OCI-LY7 (cell line): ENCODE measurements at regions not wholly inside any gene's neighbourhood (a gene's known extent, or its start where the extent isn't known, plus 50 kb on each side); places are given as distances from the start of the nearest gene placed in this dataset.

ENCODE experiments used
- BruUV-seq: library from RNA; stranded (reverse); fragments of 400-500 nt; replicated peaks from 2 replicates; lab custom pipeline; 2021; lab: Mats Ljungman, UMichigan
- CTCF ChIA-PET: fragments of 300-600 bp; sonication (Branson Sonifier 250); formaldehyde crosslinking; loops from one replicate; lab custom pipeline; 2022; ENCODE audit warnings: antibody characterized with exemption; ENCODE audit not compliant: unreplicated experiment; lab: Charles Lee
- POLR2A ChIA-PET: fragments of 300-600 bp; sonication (Branson Sonifier 250); formaldehyde crosslinking; loops from one replicate; lab custom pipeline; 2022; ENCODE audit warnings: antibody characterized with exemption; lab: Charles Lee
- DNase-seq: peaks from one replicate; pipeline ENCODE4 v3.0.0-alpha.2; 2015; ENCODE audit warnings: low spot score
- H2AFZ ChIP-seq: fragments of 200-600 bp; sonication (generic), shearing (Covaris generic); 2 replicates; pipeline ENCODE4 v1.6.1; 2014; ENCODE audit warnings: mild to moderate bottlenecking, antibody characterized with exemption, low read length, moderate library complexity
- H3K27ac ChIP-seq: fragments of 200-600 bp; sonication (generic); 2 replicates; pipeline ENCODE4 v1.5.1; 2014; ENCODE audit warnings: mixed run types, low read depth, mild to moderate bottlenecking, moderate library complexity, low read length, inconsistent platforms; ENCODE audit not compliant: poor library complexity, severe bottlenecking
- H3K36me3 ChIP-seq: fragments of 200-600 bp; sonication (generic); 2 replicates; pipeline ENCODE4 v1.6.1; 2014; ENCODE audit warnings: mild to moderate bottlenecking, antibody characterized with exemption, low read length, moderate library complexity, mixed read lengths; ENCODE audit not compliant: insufficient read depth
- H3K4me1 ChIP-seq: fragments of 200-600 bp; sonication (generic); 2 replicates; pipeline ENCODE4 v1.5.1; 2014; ENCODE audit warnings: mild to moderate bottlenecking, low read length; ENCODE audit not compliant: insufficient read depth, poor library complexity, severe bottlenecking
- H3K4me2 ChIP-seq: fragments of 200-600 bp; sonication (generic); 2 replicates; pipeline ENCODE4 v1.6.1; 2014; ENCODE audit warnings: mild to moderate bottlenecking, low read length
- H3K4me3 ChIP-seq: fragments of 200-600 bp; sonication (generic); 2 replicates; pipeline ENCODE4 v1.5.1; 2014; ENCODE audit warnings: mild to moderate bottlenecking, low read depth, low read length; ENCODE audit not compliant: poor library complexity, severe bottlenecking
- H3K79me2 ChIP-seq: fragments of 200-600 bp; sonication (generic); 2 replicates; pipeline ENCODE4 v1.6.1; 2016; ENCODE audit warnings: low read depth, mild to moderate bottlenecking, low read length, moderate library complexity, mixed read lengths; ENCODE audit not compliant: insufficient read depth
- H3K9me2 ChIP-seq: fragments of 200-600 bp; sonication (generic); 2 replicates; pipeline ENCODE4 v1.6.1; 2016; ENCODE audit warnings: mild to moderate bottlenecking, low read length, mixed read lengths; ENCODE audit not compliant: insufficient read depth
- H3K9me3 ChIP-seq: fragments of 200-600 bp; sonication (generic); 2 replicates; pipeline ENCODE4 v1.6.1; 2014; ENCODE audit warnings: mild to moderate bottlenecking, mixed run types, low read length, mixed read lengths
- H4K20me1 ChIP-seq: fragments of 200-600 bp; sonication (generic); 2 replicates; pipeline ENCODE4 v1.6.1; 2014; ENCODE audit warnings: mild to moderate bottlenecking, antibody characterized with exemption, low read length, moderate library complexity, mixed read lengths; ENCODE audit not compliant: insufficient read depth
- EZH2phosphoT487 ChIP-seq: fragments of 200-600 bp; sonication (generic); IDR thresholded peaks from 2 replicates; pipeline ENCODE4 v1.6.1; 2018; ENCODE audit warnings: low read depth, borderline replicate concordance, mild to moderate bottlenecking, mixed run types, antibody characterized with exemption, low read length, moderate library complexity, mixed read lengths
- intact Hi-C: fragments of 100-400 bp; cut with micrococcal nuclease; formaldehyde crosslinking; loops from one replicate; pipeline ENCODE4 v1.10.0; 2022; ENCODE audit not compliant: unreplicated experiment
- TF ChIP-seq, protein P1 (sequence below): fragments of 200-600 bp; sonication (generic); conservative IDR thresholded peaks from 2 replicates; pipeline ENCODE4 v1.5.1; 2014; ENCODE audit warnings: mild to moderate bottlenecking, antibody characterized with exemption, low read length, moderate library complexity, mixed read lengths

DNA sequence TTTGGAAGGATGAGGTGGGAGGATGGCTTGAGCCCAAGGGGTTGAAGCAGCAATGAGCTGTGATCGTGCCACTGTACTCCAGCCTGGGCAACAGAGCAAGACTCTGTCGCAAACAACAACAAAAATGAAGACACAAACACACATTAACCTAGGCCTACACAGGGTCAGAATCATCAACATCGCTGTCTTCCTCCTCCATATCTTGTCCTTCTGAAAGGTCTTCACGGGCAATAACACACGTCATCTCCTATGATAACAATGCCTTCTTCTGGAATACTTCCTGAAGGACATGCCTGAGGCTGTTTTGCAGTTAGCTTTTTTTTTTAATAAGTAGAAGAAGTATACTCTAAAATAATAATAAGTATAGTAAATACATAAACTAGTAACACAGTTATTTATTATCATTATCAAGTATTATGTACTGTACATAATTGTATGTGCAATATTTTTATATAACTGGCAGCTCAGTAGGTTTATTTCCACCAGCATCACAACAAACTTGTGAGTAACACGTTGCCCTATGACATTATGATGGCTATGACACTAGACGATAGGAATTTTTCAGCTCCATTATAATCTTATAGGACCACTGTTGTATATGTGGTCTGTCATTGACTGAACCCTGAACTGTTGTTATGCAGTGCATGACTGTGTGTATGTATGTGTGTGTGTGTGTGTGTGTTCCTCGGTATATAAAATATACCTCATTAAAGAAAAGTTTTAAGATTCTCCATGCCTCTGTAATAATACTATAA, 69.2 kb upstream of the MAML3 start:
- BruUV-seq: no TSS peak
- Histone ChIP-seq H3K27ac (no peak overlapping the region), H3K4me3 (no peak overlapping the region), H3K4me1 (no peaks in the 10 kb centered on the region), H4K20me1 (no peaks in the 10 kb centered on the region), H3K4me2 (no peak overlapping the region), H3K9me3 (no peaks in the 10 kb centered on the region), H3K36me3 (no peaks in the 10 kb centered on the region), H3K79me2 (no peaks in the 10 kb centered on the region), H2AFZ (no peak overlapping the region), H3K9me2 (no peaks in the 10 kb centered on the region)
- CTCF ChIA-PET: interaction anchor here (0.9 kb wide), 1 partner anchor 20 kb away, joined by 3 read pairs; no protein-coding TSS in a partner anchor
- DNase-seq: no peak
- intact Hi-C loops: no loop called here
- no peak for TF ChIP-seq EZH2phosphoT487
- TF ChIP-seq, protein P1, sequence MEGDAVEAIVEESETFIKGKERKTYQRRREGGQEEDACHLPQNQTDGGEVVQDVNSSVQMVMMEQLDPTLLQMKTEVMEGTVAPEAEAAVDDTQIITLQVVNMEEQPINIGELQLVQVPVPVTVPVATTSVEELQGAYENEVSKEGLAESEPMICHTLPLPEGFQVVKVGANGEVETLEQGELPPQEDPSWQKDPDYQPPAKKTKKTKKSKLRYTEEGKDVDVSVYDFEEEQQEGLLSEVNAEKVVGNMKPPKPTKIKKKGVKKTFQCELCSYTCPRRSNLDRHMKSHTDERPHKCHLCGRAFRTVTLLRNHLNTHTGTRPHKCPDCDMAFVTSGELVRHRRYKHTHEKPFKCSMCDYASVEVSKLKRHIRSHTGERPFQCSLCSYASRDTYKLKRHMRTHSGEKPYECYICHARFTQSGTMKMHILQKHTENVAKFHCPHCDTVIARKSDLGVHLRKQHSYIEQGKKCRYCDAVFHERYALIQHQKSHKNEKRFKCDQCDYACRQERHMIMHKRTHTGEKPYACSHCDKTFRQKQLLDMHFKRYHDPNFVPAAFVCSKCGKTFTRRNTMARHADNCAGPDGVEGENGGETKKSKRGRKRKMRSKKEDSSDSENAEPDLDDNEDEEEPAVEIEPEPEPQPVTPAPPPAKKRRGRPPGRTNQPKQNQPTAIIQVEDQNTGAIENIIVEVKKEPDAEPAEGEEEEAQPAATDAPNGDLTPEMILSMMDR: no peak
- POLR2A ChIA-PET: interaction anchor here (0.6 to 1.1 kb wide), 3 partner anchors 25 to 288 kb away, joined by 3 read pairs; no protein-coding TSS in a partner anchor

DNA sequence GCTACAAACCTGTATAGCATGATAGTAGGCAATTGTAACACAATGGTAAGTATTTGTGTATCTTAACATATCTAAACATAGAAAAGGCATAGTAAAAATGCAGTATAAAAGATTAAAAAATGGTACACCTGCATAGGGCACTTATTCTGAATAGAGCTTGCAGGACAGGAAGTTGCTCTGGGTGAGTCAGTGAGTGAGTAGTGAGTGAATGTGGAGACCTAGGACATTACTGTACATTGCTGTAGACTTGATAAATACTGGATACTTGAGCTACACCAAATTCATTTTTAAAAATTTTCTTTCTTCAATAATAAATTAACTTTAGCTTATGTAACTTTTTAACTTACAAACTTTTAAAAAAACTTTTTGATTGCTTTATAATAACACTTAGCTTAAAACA, 68.2 kb upstream of the MAML3 start:
- H3K79me2 ChIP-seq: no peaks in the 10 kb centered on the region
- H3K4me2 ChIP-seq: no peak overlapping the region
- TF ChIP-seq, protein P1: no peak
- TF ChIP-seq EZH2phosphoT487: no peak
- no TSS peak for BruUV-seq
- H3K4me3 ChIP-seq: no peak overlapping the region
- no peaks in the 10 kb centered on the region for H3K36me3 ChIP-seq
- ChIA-PET CTCF (no interaction called here), POLR2A (interaction anchor here (0.6 to 1.1 kb wide), 4 partner anchors 97 to 1607 kb away, joined by 3 read pairs; no protein-coding TSS in a partner anchor)
- no peak for DNase-seq
- no peaks in the 10 kb centered on the region for H4K20me1 ChIP-seq
- H2AFZ ChIP-seq: no peak overlapping the region
- H3K9me3 ChIP-seq: no peaks in the 10 kb centered on the region
- H3K27ac ChIP-seq: no peak overlapping the region
- no peaks in the 10 kb centered on the region for H3K4me1 ChIP-seq
- intact Hi-C loops: no loop called here
- H3K9me2 ChIP-seq: no peaks in the 10 kb centered on the region

DNA sequence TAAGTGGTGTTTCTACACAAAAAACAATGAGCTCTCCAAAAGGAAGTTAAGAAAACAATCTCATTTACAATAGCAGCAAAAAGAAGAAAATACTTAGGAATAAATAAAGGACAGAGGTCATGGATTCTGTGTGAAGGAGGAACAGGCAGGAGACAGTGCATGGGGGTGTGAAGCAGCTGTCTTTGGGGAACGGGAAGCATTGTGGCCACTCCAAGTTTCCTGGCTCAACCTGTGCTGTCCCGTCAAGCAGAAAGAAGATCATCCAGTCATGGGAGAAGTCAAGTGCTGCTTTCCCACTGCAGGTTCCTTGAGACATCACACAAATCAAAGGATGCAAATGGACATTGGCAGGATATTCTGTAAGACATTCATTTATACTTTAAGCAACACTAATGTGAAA, 66.1 kb upstream of the MAML3 start:
- no peak overlapping the region for H3K27ac ChIP-seq
- DNase-seq: no peak
- no peaks in the 10 kb centered on the region for H3K79me2 ChIP-seq
- no TSS peak for BruUV-seq
- H3K9me3 ChIP-seq: no peaks in the 10 kb centered on the region
- no peak overlapping the region for H3K4me2 ChIP-seq
- no peak for TF ChIP-seq EZH2phosphoT487
- TF ChIP-seq, protein P1: no peak
- no peak overlapping the region for H3K4me3 ChIP-seq
- no peak overlapping the region for H2AFZ ChIP-seq
- intact Hi-C loops: no loop called here
- H3K36me3 ChIP-seq: no peaks in the 10 kb centered on the region
- ChIA-PET POLR2A (interaction anchor here (0.7 kb wide), 1 partner anchor 35 kb away, joined by 3 read pairs; no protein-coding TSS in a partner anchor), CTCF (no interaction called here)
- H4K20me1 ChIP-seq: no peaks in the 10 kb centered on the region
- H3K9me2 ChIP-seq: no peaks in the 10 kb centered on the region
- no peaks in the 10 kb centered on the region for H3K4me1 ChIP-seq
